Kidney tubule cell (primary cell): ENCODE measurements at regions not wholly inside any gene's neighbourhood (a gene's known extent, or its start where the extent isn't known, plus 50 kb on each side); places are given as distances from the start of the nearest gene placed in this dataset.

Experiments
- DNase-seq: peaks from one replicate; pipeline ENCODE4 v3.0.0-alpha.2; 2018; ENCODE audit warnings: low spot score

DNA sequence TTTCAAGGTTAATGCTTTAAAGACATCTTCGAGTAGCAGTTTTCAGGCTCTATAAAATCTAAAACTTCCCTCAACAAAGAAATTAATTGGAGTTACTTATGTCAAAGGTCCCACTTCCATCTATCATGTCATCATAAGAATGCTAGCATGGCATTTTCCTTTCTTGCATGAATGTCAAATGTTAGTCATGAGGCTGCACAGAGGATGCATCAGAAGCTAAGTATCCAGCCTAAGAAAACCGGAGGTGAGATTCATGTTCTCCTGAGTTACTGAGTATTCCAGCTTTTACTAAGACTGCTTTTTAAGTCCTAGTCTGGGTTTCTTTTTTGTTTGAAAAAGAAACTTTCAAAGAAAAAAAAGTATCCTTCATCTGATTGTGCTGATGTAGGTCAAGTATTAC is 130.6 kb upstream of the CDH19 start:
- DNase-seq: no peak

DNA sequence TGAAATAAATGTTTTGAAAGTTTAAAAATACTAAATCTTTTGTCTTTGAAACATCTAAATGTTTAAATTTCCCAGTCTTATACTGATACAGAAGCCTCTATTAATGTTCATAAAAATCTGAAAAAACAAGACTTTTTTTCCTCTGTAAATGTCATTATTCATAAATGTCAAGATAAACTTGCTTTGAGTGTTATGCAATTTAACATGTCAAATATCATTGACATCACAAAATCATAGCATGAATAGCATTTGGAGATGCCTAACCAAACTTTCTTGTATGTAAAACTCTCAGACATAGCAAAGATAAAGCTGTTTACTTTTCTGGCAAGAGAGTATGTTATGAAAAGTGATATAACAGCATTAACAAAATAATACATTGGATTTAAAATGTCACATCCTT is 128.0 kb upstream of the CDH19 start:
- no peak for DNase-seq

DNA sequence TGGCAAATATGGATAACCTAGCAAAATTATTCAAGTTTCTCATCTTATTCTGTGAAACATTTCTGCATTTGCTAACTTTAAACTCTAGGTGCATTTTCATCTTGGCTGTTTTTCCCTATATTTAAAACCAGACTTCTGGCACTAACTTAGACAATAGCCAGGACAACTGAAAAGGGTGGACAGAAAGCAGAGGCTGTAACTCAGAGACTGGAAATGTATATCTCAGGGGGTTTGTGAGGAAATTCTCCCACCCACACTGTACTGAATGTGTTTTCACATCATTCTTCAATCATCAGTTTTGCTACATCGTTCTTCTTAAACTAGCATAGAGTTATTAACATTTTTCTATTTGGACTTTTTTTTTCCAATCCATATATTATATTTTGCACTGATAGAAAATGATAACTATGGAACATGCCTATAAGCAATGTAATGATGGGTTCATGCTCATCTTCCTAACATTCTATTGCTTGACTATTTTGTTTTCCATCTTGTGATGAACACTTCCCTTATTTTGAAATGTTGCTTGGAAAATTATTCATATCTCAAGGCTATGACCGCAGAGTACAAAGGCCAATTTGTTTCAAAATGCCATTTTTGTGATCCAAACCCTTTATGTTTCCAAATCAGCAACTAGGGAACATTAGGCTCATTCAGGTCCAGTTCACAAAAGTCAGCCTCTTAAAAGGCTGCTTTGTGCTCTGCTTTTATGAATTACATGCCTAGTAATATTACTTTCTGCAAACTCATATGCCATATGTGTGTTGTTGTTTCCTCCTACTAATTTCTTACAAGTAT is 125.8 kb upstream of the CDH19 start:
- no peak for DNase-seq

DNA sequence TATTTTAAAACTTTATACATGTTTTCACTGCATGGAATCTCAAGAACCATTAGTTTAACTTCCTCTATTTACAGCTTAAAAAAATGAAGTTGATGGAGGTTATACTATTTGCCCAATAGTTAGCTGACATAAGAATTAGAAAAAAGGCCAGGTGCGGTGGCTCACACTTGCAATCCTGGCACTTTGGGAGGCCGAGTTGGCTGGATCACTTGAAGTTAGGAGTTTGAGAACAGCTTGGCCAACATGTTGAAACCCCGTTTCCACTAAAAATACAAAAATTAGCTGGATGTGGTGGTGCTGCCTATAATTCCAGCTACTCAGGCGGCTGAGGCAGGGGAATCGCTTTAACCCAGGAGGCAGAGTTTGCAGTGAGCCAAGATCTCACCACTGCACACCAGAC is 125.1 kb upstream of the CDH19 start:
- no peak for DNase-seq

DNA sequence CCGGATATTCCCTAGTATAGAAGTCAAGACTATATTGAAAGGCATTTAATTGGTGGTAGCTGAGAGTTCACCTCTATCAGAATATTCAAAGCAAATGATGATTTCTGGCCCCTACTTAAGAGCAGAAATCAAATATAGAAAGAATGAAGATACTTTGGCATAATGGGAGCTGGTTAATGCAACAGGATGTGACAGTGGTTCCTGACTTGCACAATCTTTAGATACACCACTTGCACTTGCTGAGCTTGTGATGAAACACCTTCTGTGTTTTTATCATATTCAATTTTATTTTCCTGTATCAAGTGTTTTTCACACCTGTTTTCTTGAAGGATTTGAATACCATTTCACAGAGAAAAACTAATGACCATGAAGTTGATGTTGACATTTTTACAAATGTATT is 124.1 kb upstream of the CDH19 start:
- no peak for DNase-seq

DNA sequence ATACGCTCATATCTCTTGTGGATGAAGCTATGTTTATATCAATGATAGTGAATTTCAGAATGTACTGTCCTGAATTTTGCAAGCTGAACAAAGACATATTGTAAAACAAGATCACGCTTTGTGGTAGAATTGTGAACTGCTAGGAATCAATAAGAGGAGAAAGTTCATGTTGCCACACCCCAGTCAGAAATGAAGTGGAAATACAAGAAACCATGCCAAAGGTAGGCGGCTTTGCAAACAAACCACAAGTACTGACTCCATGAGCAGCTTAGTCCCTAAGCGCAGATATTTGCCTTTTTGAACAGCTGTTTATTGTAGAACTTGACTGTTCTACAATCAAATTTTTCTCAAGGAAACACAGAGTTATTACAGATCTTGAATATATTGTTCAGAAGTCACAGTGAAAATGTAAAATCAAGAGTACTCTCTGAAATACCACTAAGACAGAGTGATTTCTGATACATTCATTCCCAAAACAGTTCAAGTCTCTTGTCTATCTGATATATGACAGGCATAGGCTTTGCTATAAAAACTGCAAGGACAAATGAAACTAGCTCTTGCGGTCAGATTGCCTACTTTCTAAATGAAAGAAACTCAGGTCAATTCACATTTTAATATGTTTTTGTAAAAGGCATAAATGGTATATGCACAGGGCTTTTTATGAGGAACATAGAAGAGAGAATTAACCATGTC is 120.9 kb upstream of the CDH19 start:
- no peak for DNase-seq

DNA sequence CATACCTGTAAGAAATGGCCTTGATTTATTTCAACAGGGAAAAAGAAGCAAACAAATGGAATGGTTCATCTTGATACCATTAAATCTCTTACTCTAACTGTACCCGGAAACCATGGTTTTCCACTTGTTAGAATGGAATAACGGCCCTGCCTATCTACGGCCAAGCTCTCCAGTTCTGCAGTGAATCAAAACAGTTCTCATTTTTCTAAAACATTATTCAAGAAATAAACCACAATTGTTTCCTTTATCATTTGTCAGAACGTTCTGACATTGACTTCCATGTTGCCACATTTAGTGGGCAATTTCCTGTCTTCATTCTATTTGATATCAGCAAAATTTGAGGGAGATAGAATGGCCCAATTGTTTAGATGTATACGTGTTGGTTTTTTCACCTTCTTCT is 118.8 kb upstream of the CDH19 start:
- no peak for DNase-seq

DNA sequence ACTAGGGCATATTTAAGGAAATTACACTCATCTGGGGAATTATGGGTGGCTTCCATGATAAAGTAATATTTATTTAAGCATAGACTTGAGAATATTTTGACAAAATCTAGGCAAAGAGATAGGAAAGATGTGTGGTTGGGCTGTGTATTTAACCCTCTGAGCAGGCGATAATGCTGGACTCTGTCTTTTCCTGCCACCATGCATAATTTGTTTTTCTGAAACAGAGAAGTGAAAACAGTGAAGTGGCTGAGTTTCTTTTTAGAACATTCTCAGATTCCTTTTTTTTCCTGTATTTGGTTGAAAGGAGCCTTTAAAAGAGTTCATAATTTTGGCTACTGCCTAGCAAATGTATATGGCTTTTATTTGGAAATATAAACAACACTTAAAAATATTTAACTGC is 104.8 kb upstream of the CDH19 start:
- no peak for DNase-seq

DNA sequence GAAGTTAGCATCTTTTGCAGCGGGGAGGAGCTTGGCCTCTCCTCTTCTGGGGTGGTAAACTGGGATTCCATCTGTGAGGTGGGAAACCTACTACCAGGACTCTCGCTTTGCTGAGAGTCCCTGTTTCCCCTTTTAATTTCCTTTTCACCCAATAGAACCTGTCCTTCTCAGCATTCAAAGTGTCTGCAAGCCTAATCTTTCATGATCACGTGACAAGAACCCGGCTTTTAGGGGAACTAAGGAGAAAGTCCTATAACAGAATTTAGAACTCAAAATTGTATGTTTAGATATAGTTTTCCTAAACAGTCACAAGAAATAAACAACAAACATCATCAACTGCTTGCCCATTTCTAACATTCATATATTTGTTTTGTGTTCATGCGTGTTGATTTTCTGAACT is 103.6 kb upstream of the CDH19 start:
- no peak for DNase-seq

DNA sequence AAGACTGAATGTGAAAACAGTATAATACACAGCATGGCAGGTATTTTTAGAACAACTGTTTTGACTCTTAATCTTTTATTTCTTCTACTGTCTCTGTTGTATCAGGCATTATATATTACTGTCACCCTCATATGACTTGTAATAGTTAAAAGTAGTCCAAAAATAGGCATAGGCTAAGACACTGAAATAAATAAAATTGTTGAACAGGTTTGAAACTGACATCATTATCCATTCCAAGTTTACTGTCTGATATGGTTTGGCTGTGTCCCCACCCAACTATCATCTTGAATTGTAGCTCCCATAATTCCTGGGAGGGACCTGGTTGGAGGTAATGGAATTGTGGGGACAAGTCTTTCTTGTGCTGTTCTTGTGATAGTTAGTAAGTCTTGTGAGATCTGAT is 91.4 kb upstream of the CDH19 start:
- no peak for DNase-seq

DNA sequence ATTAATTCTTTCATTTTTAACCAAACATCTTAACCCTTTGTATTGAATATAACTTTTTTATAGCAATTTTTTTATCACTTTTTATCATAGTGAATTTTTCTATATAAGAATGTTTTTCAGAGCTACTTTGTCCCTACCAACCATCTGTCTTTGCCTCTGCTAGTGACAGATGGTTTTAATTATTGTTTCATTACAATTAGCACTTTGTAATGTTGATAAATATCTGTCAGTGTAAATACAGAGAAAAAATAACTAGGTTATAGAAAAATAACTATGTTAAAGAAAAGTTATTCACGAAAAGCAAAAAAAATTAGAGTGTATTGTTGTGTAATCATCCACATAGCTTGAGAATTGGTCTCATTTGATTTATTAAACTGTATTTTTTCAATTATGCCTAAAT is 91.0 kb upstream of the CDH19 start:
- DNase-seq: no peak

DNA sequence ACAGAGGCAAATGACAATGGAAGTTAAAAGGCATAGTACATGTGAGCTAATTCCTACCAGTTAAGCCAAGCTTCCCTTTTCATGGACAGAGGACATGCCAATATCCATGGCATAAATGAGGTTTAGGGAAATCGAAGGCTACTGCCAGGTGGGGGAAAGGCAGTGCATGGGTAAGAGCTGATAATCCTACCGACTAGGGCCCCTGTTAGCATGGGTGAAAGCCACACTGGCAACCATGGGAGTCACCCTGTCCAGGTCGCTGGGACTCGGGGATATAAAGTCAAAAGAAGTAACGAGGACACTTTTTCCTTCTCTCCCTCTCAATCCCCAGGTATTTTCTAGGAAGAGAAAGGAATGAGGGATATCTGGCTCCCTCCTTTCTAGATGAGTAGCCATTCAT is 83.7 kb upstream of the CDH19 start:
- no peak for DNase-seq

DNA sequence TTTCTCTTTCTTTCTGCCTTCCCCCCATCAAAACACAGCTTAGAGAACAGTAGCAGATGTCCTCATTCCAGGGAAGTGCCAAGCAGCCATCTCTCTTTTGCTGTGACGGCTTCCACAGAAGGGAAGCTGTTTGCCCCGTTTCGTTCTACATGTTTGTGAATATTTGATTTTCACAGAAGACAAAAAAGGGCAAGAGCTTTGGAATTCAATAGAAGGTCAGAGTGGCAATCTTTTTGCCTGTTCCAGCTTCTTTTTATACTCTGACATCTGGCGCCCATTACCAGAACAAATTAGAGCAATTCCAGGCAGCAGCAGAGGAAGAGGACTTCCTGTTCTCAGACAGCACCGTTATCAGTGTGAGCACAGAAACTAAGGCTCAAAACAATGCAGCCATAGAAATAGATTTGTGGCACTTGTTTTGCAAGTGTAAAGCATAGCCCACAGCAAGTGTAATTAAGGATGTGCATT is 79.0 kb upstream of the CDH19 start:
- no peak for DNase-seq

DNA sequence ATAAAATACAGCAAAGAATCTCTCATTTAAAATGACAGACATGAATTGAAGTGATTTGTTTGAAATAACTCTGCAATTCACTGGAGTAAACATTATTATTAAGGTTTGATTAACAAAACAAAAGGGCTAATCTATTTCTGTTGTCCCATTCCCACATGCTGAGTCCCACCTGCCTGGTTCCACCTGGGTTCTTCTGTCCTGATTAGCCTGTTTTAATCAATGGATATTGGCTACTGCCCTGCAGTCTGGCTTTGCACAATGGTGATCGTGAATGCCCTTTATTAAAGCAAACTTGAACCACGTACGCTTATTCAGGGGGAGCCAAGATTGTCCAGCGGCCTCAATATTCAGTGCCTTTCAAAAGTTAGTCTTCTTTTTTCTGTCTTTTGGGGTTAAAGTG is 72.8 kb upstream of the CDH19 start:
- DNase-seq: no peak

DNA sequence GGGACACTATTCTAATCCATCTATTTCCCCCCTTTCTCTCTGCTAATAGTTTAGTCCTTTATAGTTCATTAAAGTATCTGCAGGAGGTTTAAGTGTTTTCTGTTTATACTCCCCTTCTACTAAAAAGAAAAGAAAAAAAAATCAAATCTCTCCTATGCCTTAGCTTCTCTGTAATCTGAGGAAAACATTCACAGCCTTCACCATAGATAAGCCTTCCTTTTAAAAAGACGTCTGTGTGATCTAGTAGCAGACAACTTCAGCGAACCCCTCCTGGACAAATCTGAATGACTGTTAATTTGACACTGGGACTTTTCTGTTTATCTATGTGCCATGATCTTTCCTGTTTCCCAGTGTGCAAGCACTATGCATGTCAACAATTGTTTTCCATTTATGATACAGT is 70.4 kb upstream of the CDH19 start:
- no peak for DNase-seq

DNA sequence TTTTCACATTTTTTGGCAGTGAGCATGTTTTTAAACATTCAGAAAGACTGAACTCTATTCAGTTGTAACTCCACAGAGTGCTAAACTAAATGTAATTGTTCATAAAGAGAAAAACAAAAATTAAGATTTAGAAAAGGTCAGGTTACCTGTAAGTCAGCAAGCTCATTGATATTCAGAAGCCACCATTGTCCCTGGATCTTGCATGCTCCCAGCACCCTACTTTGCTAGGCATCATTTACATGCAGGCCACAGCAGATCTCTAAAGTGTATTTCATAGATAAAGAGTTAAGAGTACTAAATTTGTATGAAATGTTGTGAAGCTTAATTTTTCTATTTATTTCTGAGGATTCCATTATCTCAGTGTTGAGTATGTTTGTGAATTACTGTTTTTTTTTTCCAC is 64.8 kb upstream of the CDH19 start:
- no peak for DNase-seq

DNA sequence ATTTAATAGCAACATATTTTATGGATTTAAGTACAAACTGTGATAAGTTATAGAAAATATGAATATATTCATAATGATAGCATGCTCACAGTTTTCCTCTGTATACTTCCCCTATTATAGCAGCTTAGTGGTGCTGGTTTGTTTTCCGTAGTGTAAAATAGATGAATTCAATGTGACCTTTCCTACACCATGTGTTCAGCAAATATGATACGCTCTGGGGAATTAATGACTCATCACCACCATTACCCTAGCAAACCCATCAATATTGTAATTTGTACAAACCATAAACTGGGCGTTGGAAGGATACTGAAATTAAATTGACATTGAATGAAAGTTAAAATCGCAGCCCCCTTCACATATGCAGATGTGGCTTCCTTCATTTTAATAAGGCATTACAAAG is 58.7 kb upstream of the CDH19 start:
- no peak for DNase-seq

DNA sequence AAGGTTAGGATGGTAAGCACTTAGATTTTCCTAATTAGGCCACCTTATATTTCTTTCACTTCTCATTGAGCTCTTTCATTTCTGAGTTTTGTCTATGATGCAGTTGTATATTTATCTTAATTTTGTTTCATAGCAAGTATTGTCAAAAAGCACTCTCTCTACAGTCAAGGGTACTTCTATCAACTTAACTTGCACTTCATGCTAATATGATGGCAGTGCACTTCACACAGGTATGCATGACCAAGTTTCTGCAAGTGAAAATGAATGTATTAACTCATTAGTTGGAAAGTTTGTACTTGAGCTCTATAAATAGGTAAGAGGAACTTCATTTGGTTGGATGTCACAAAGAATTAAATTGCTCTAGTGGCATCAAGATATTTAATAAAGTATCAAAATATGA is 51.5 kb upstream of the CDH19 start:
- no peak for DNase-seq
